Body of pancreas (tissue), 4 donors: ENCODE measurements at regions not wholly inside any gene's neighbourhood (a gene's known extent, or its start where the extent isn't known, plus 50 kb on each side); places are given as distances from the start of the nearest gene placed in this dataset.

Source experiments
- POLR2A ChIP-seq, 3 donors: fragments of 450-650 bp; IDR thresholded peaks; one replicate each; pipeline ENCODE4 v1.6.1; 2016; ENCODE audit warnings: antibody characterized with exemption in 3 of 3, mild to moderate bottlenecking in 2 of 3
- TF ChIP-seq, protein P1 (sequence below), 7 experiments: fragments of 450-650 bp in 4 of 7; fragments of 200-600 bp in 3 of 7; sonication (generic) in 3 of 7; IDR thresholded peaks; one replicate each; pipeline ENCODE4 v1.5.1; 2016 to 2019; ENCODE audit warnings: antibody characterized with exemption in 7 of 7

- TF ChIP-seq, protein P1, sequence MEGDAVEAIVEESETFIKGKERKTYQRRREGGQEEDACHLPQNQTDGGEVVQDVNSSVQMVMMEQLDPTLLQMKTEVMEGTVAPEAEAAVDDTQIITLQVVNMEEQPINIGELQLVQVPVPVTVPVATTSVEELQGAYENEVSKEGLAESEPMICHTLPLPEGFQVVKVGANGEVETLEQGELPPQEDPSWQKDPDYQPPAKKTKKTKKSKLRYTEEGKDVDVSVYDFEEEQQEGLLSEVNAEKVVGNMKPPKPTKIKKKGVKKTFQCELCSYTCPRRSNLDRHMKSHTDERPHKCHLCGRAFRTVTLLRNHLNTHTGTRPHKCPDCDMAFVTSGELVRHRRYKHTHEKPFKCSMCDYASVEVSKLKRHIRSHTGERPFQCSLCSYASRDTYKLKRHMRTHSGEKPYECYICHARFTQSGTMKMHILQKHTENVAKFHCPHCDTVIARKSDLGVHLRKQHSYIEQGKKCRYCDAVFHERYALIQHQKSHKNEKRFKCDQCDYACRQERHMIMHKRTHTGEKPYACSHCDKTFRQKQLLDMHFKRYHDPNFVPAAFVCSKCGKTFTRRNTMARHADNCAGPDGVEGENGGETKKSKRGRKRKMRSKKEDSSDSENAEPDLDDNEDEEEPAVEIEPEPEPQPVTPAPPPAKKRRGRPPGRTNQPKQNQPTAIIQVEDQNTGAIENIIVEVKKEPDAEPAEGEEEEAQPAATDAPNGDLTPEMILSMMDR (IDR thresholded peaks at IDR 0.05) = no peak
- no peak for TF ChIP-seq POLR2A (IDR thresholded peaks at IDR 0.05)
Observed at GRCh38 chr13:74922963-74923362, 559.0 kb downstream of the TBC1D4 start.
